ENCODE measurements at regions not wholly inside any gene's neighbourhood (a gene's known extent, or its start where the extent isn't known, plus 50 kb on each side); places are given as distances from the start of the nearest gene placed in this dataset.

GRCh38 chr9:2336055-2336454, 285.5 kb upstream of the VLDLR start:
- TF ChIP-seq, protein P1, sequence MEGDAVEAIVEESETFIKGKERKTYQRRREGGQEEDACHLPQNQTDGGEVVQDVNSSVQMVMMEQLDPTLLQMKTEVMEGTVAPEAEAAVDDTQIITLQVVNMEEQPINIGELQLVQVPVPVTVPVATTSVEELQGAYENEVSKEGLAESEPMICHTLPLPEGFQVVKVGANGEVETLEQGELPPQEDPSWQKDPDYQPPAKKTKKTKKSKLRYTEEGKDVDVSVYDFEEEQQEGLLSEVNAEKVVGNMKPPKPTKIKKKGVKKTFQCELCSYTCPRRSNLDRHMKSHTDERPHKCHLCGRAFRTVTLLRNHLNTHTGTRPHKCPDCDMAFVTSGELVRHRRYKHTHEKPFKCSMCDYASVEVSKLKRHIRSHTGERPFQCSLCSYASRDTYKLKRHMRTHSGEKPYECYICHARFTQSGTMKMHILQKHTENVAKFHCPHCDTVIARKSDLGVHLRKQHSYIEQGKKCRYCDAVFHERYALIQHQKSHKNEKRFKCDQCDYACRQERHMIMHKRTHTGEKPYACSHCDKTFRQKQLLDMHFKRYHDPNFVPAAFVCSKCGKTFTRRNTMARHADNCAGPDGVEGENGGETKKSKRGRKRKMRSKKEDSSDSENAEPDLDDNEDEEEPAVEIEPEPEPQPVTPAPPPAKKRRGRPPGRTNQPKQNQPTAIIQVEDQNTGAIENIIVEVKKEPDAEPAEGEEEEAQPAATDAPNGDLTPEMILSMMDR (IDR thresholded peaks at IDR 0.05; ENCODE audit: insufficient read depth, low read depth, low read length) = peak; percentile 27
- no peak for TF ChIP-seq EZH2 (IDR thresholded peaks at IDR 0.05; ENCODE audit: insufficient read depth, low read length)

Measured in astrocyte (in vitro differentiated cells and primary cell).